ES-I3 (cell line): ENCODE measurements at regions not wholly inside any gene's neighbourhood (a gene's known extent, or its start where the extent isn't known, plus 50 kb on each side); places are given as distances from the start of the nearest gene placed in this dataset.

Source experiments
- H3K36me3 ChIP-seq: 2 replicates; pipeline ENCODE4 v1.6.1; 2013; ENCODE audit warnings: mild to moderate bottlenecking, low read length, control low read depth, moderate library complexity; ENCODE audit not compliant: insufficient read depth
- H3K4me1 ChIP-seq: 2 replicates; pipeline ENCODE4 v1.6.1; 2013; ENCODE audit warnings: mild to moderate bottlenecking, control low read depth, low read length; ENCODE audit not compliant: insufficient read depth
- H3K9ac ChIP-seq: 2 replicates; pipeline ENCODE4 v1.6.1; 2013; ENCODE audit warnings: low read depth, mild to moderate bottlenecking, low read length, moderate library complexity
- H3K9me3 ChIP-seq: 2 replicates; pipeline ENCODE4 v1.6.1; 2013; ENCODE audit warnings: mild to moderate bottlenecking, low read length, moderate library complexity; ENCODE audit not compliant: control insufficient read depth, insufficient read depth

- Histone ChIP-seq H3K36me3 (no peaks in the 10 kb centered on the region), H3K9me3 (no peaks in the 10 kb centered on the region), H3K4me1 (peaks cover 9% of the 10 kb centered on the region; the same call in 1 of the 2 replicates), H3K9ac (no peak overlapping the region)
Observed at GRCh38 chr10:129320340-129320739, 146.7 kb upstream of the MGMT start.

DNA sequence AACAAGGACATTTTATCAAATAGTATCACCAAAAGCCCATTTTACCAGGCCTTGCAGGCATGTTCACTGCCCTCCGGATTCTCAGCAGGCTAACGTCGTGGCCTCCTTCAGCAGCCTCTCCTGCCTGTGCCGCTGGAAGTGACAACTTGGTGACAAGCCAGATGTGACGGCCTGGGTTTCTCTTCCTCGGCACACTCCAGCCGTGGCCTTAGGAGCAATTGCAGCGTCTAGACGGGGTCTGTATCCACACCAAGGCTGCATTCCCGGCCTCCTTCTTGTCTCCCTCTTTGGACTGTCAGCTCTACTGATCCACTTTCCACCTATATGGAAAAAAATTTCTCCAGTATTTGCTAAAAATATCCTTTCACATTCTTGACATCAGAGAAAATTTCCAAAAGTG is 145.3 kb upstream of the MGMT start:
- no peak overlapping the region for H3K9ac ChIP-seq
- H3K4me1 ChIP-seq: peaks cover 9% of the 10 kb centered on the region; the same call in 1 of the 2 replicates
- H3K36me3 ChIP-seq: no peaks in the 10 kb centered on the region
- no peaks in the 10 kb centered on the region for H3K9me3 ChIP-seq

GRCh38 chr10:129322933-129323820 is 143.9 kb upstream of the MGMT start:
- Histone ChIP-seq H3K9me3 (no peaks in the 10 kb centered on the region), H3K36me3 (no peaks in the 10 kb centered on the region), H3K9ac (no peak overlapping the region), H3K4me1 (peaks cover 9% of the 10 kb centered on the region; the same call in 1 of the 2 replicates)

DNA sequence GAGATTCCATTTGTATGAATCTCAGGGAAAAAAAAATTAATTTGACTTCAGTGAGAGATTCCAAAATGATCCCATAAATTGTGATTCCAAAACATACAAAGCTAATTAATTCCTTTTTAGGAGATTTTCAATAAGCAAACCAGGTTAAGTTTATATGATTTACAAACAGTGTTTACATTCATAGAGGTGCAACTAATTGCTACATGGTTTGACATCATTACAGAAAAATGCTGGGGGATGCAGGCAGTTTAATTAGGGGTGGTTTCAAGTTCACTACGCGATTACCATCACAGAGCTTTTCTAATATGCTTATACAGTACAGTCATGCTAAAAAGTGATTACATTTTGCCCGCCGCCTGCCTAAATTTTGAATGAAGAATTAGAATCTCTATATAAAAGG is 143.2 kb upstream of the MGMT start:
- no peaks in the 10 kb centered on the region for H3K36me3 ChIP-seq
- no peak overlapping the region for H3K9ac ChIP-seq
- no peaks in the 10 kb centered on the region for H3K9me3 ChIP-seq
- peaks cover 9% of the 10 kb centered on the region; the same call in 1 of the 2 replicates for H3K4me1 ChIP-seq

GRCh38 chr10:129325893-129326292 is 141.1 kb upstream of the MGMT start:
- no peak overlapping the region for H3K9ac ChIP-seq
- no peaks in the 10 kb centered on the region for H3K36me3 ChIP-seq
- peaks cover 9% of the 10 kb centered on the region; the same call in 1 of the 2 replicates for H3K4me1 ChIP-seq
- H3K9me3 ChIP-seq: no peaks in the 10 kb centered on the region

GRCh38 chr10:129328546-129328945 is 138.5 kb upstream of the MGMT start:
- Histone ChIP-seq H3K36me3 (no peaks in the 10 kb centered on the region), H3K9me3 (no peaks in the 10 kb centered on the region), H3K4me1 (peaks cover 4% of the 10 kb centered on the region; the same call in 1 of the 2 replicates), H3K9ac (no peak overlapping the region)

GRCh38 chr10:129329385-129330055 is 137.5 kb upstream of the MGMT start:
- Histone ChIP-seq H3K9ac (no peak overlapping the region), H3K36me3 (no peaks in the 10 kb centered on the region), H3K9me3 (no peaks in the 10 kb centered on the region), H3K4me1 (no peaks in the 10 kb centered on the region; the same call in 1 of the 2 replicates)

DNA sequence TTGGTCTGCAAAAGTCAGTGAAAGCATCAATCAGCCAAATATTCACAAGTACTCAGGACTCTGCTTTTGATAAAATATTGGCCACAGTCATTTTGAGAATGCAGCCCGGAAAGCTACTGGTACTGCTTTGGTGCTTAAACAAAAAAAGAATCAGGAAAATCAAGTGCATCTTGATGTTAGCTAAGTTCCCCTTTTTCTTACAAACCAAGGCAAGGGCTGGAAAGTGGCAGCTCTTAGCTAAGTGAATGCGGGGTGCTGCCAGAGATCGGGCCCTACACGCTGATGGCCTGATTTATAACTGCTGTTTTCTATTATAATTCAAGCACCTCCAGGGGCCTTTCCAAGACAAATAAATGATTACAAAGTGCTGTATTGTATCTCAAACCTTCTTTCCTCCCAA is 136.8 kb upstream of the MGMT start:
- Histone ChIP-seq H3K9me3 (no peaks in the 10 kb centered on the region), H3K4me1 (no peaks in the 10 kb centered on the region; the same call in 1 of the 2 replicates), H3K9ac (no peak overlapping the region), H3K36me3 (no peaks in the 10 kb centered on the region)

DNA sequence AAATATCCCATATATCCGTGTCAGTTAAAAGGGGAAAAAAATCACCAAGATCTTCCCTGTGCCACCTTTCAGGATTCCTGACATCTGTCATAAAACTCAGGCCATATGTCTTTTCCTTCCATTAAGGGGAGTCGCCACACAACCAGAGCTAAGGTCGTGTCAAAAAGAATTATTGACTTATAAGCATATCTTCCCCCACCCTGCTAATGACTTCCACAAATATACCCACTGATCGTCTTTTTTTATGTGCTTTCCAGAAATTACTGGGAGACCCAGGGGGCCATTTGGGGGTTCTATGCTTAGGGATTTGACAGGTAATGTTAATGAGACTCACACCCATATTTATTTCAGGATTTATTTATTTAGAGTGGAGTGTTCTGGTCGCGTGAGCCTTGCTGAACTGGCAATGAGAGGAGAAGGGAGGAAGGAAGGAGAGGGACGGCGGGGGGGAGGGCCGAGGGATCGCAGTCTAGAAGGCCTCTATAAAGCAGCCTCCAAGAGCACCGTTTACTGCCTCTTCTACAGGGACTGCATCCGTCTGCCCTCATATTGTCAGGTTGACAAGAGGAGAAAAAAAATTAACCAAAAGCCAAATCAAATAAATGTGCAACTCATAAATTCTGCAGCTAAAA is 135.7 kb upstream of the MGMT start:
- Histone ChIP-seq H3K36me3 (no peaks in the 10 kb centered on the region), H3K9me3 (no peaks in the 10 kb centered on the region), H3K4me1 (no peaks in the 10 kb centered on the region; the same call in 1 of the 2 replicates), H3K9ac (no peak overlapping the region)

DNA sequence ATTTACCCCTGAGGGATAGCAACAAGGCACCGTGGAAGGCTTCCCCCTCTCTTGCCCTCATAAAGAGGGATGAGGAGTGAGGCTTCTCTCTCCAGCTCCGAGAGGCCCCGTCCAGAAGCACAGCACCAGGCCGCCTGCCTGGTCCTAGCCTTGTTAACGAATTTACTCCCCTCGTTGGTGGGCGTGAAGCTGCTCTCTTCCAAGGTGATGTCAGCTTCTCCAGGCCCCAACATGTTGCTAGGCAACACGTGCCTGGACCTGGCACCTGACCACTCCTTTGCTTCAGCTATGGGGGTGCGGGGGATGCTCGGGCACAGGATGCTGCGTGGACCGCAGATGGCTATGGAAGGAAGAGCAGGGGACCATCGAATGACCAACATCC is 135.2 kb upstream of the MGMT start:
- no peaks in the 10 kb centered on the region; the same call in 1 of the 2 replicates for H3K4me1 ChIP-seq

DNA sequence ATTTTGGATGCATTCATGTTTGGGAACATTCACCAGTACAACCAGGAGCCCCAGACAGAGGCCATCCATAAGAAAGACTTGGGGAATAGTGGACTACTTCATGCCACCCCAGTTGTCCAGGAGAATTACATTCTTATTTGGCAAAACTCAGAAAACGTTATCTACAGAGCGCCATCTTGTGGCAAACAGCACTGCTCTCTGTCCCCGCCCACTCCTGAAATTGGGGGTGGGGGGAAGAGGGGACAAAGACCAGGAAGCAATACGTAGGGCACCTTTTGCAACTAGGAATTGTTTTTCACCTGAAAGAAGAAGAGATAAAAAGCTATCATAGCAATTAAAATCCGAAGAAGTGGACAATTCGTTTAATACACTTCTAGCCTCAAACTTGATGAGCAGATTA is 134.6 kb upstream of the MGMT start:
- Histone ChIP-seq H3K9ac (no peak overlapping the region), H3K36me3 (no peaks in the 10 kb centered on the region; the same call in 1 of the 2 replicates), H3K9me3 (no peaks in the 10 kb centered on the region), H3K4me1 (no peaks in the 10 kb centered on the region; the same call in 1 of the 2 replicates)

More for the DNA sequence above, 135.2 kb upstream of the MGMT start:
- H3K36me3 ChIP-seq: no peaks in the 10 kb centered on the region
- H3K9me3 ChIP-seq: no peaks in the 10 kb centered on the region
- H3K9ac ChIP-seq: no peak overlapping the region

DNA sequence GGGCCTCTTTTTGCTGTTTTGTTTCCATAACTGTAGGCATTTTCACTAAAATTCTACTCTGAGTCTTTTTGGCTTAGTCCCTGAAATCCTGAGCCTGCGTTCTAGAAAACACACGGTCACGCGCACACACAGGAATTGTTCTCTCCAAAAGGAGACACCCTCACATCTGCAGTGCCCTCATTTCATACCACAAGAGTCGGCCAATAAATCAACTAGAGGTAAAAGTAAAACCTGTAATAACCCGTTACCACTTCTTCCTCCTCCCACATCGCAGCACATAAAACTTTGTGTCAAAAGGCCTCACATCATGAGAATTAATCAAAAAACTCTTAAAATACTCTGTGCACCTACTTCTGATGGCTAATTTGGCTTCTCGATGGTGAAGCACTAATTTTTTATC is 133.3 kb upstream of the MGMT start:
- Histone ChIP-seq H3K9ac (no peak overlapping the region), H3K9me3 (no peaks in the 10 kb centered on the region), H3K36me3 (no peaks in the 10 kb centered on the region; the same call in 1 of the 2 replicates), H3K4me1 (no peaks in the 10 kb centered on the region; the same call in 1 of the 2 replicates)

- Histone ChIP-seq H3K4me1 (no peaks in the 10 kb centered on the region; the same call in 1 of the 2 replicates), H3K9ac (no peak overlapping the region), H3K36me3 (no peaks in the 10 kb centered on the region; the same call in 1 of the 2 replicates), H3K9me3 (no peaks in the 10 kb centered on the region)
Observed at GRCh38 chr10:129334266-129334665, 132.8 kb upstream of the MGMT start.

- Histone ChIP-seq H3K9me3 (no peaks in the 10 kb centered on the region), H3K9ac (no peak overlapping the region), H3K4me1 (no peaks in the 10 kb centered on the region; the same call in 1 of the 2 replicates), H3K36me3 (no peaks in the 10 kb centered on the region; the same call in 1 of the 2 replicates)
Observed at GRCh38 chr10:129335396-129335795, 131.6 kb upstream of the MGMT start.
